Stimulated activated naive B cell treated with anti-CD40 and anti-IgM and Interleukin-4, amounts not matched to agents 10 μg/mL and 1 μg/mL and 100 μg/mL, for 72 hours (primary cell): ENCODE measurements at regions not wholly inside any gene's neighbourhood (a gene's known extent, or its start where the extent isn't known, plus 50 kb on each side); places are given as distances from the start of the nearest gene placed in this dataset.
"Not testable (repeated sequence)": the region's sequence is repeated elsewhere in the genome, so short reads cannot be mapped to it uniquely, and the experiment has no call there.

ENCODE experiments used
- ATAC-seq, 2 donors: fragments of 150-1000 bp; cut with Tn5 transposase; replicated peaks; 2 replicates each; pipeline ENCODE4 v1.10.0; 2021; ENCODE audit warnings: moderate library complexity in 1 of 2
- DNase-seq: peaks from one replicate; pipeline ENCODE4 v3.0.0; 2021
- H3K27ac Mint-ChIP-seq: one replicate; pipeline ENCODE4 v1.8.0; 2022; ENCODE audit warnings: mild to moderate bottlenecking, mixed read lengths
- H3K27me3 Mint-ChIP-seq, 2 donors: one replicate each; pipeline ENCODE4 v1.8.0; 2022; ENCODE audit warnings: mixed read lengths in 2 of 2
- H3K36me3 Mint-ChIP-seq, 2 donors: one replicate each; pipeline ENCODE4 v1.8.0; 2022; ENCODE audit warnings: mixed read lengths in 2 of 2, mild to moderate bottlenecking in 1 of 2
- H3K4me1 Mint-ChIP-seq, 2 donors: one replicate each; pipeline ENCODE4 v1.8.0; 2022; ENCODE audit warnings: mixed read lengths in 2 of 2, mild to moderate bottlenecking in 1 of 2
- H3K4me3 Mint-ChIP-seq, 2 donors: one replicate each; pipeline ENCODE4 v1.8.0; 2022; ENCODE audit warnings: mild to moderate bottlenecking in 2 of 2, mixed read lengths in 2 of 2, moderate library complexity in 1 of 2
- H3K9me3 Mint-ChIP-seq, 2 donors: one replicate each; pipeline ENCODE4 v1.8.0; 2022; ENCODE audit warnings: mixed read lengths in 2 of 2, mild to moderate bottlenecking in 1 of 2

GRCh38 chr2:190742431-190742830 is 93.5 kb downstream of the NAB1 start:
- Mint-ChIP-seq H3K4me3 (no peak overlapping the region), H3K36me3 (no peaks in the 10 kb centered on the region), H3K27me3 (peaks cover 0 to 15% of the 10 kb centered on the region in 2 donors), H3K9me3 (peaks cover 0 to 3% of the 10 kb centered on the region in 2 donors), H3K4me1 (peaks cover 0 to 6% of the 10 kb centered on the region in 2 donors), H3K27ac (no peak overlapping the region)
- DNase-seq: no peak
- no peak for ATAC-seq

GRCh38 chr2:190744041-190744440 is 95.2 kb downstream of the NAB1 start:
- H3K4me3 Mint-ChIP-seq: no peak overlapping the region
- no peaks in the 10 kb centered on the region for H3K36me3 Mint-ChIP-seq
- H3K27ac Mint-ChIP-seq: no peak overlapping the region
- no peak for ATAC-seq
- peaks cover 0 to 3% of the 10 kb centered on the region in 2 donors for H3K9me3 Mint-ChIP-seq
- DNase-seq: no peak
- H3K4me1 Mint-ChIP-seq: peaks cover 0 to 6% of the 10 kb centered on the region in 2 donors
- peaks cover 0 to 15% of the 10 kb centered on the region in 2 donors for H3K27me3 Mint-ChIP-seq

DNA sequence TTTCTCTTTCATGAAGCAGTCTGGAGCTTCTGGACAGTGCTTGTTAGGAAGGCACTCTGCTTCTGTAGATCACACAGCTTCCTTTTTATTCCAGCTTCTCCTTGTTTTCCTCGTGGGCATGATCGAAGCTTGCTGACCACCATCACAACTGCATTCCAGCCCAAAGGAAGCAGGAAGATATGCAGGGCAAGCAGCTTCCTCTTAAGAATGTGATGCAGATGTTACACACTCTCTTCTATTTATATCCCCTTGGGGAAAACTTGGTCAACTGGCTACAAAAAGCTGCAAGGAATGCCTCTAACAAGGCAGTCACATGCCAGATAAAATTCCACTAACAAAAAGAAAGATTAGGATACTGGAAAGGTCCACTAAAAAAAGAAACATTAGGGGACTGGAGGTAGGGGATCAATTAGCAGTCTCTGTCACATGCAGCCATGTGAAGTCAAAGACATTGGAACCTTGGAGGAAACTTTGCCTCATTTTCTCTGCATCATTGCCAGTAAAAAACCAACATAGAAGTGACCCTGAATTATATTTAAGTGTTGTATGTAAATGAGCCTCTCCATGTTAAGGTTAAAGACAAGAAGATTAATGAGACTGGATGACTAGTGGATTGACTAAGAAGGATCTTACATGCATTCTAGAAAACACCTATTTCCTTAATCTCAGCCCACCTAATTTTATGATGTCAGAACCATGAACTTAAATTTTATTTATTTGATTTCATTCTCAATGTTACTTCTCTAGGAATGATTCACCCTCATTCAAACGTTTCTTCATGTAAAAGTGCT is 98.3 kb downstream of the NAB1 start:
- Mint-ChIP-seq H3K9me3 (no peaks in the 10 kb centered on the region), H3K27ac (no peak overlapping the region), H3K4me1 (peaks cover 0 to 6% of the 10 kb centered on the region in 2 donors), H3K4me3 (no peak overlapping the region), H3K27me3 (peaks cover 0 to 11% of the 10 kb centered on the region in 2 donors), H3K36me3 (no peaks in the 10 kb centered on the region)
- DNase-seq (no peak), ATAC-seq (peak in 1 of 2 donors; percentile 41)

DNA sequence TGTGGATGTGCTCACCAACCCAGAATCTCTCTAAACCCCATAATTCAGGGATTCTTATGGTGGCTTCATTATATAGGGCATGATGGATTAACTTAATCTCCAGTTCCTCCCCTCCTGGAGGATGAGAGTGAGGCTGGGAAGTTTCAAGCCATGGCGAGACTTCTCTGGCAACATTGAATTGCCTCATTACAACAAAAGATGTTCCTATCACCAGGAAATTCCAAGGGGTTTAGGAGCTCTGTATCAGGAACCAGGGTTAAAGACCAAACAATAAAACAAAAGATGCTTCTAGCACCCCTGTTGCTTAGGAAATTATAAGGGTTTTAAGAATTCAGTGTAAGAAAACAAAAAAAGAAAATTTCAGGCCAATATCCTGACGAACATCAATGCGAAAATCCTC is 100.1 kb downstream of the NAB1 start:
- peaks cover 0 to 6% of the 10 kb centered on the region in 2 donors for H3K4me1 Mint-ChIP-seq
- DNase-seq: no peak
- no peaks in the 10 kb centered on the region for H3K36me3 Mint-ChIP-seq
- peaks cover 0 to 9% of the 10 kb centered on the region in 2 donors for H3K27me3 Mint-ChIP-seq
- H3K4me3 Mint-ChIP-seq: no peak overlapping the region
- no peak for ATAC-seq
- H3K9me3 Mint-ChIP-seq: peaks cover 0 to 2% of the 10 kb centered on the region in 2 donors
- no peak overlapping the region for H3K27ac Mint-ChIP-seq

GRCh38 chr2:190755772-190756415 is 107.0 kb downstream of the NAB1 start:
- no peak for ATAC-seq
- H3K27me3 Mint-ChIP-seq: peaks cover 0 to 6% of the 10 kb centered on the region in 2 donors
- peaks cover 0 to 3% of the 10 kb centered on the region in 2 donors for H3K36me3 Mint-ChIP-seq
- H3K4me1 Mint-ChIP-seq: peaks cover 2 to 4% of the 10 kb centered on the region in 2 donors
- no peak overlapping the region for H3K27ac Mint-ChIP-seq
- no peak for DNase-seq
- H3K4me3 Mint-ChIP-seq: no peak overlapping the region
- H3K9me3 Mint-ChIP-seq: peaks cover 2 to 4% of the 10 kb centered on the region in 2 donors

GRCh38 chr2:190759749-190760213 is 110.9 kb downstream of the NAB1 start:
- DNase-seq (no peak), ATAC-seq (no peak)
- peaks cover 7 to 10% of the 10 kb centered on the region in 2 donors for H3K27me3 Mint-ChIP-seq
- peaks cover 0 to 4% of the 10 kb centered on the region in 2 donors for H3K9me3 Mint-ChIP-seq
- peaks cover 0 to 3% of the 10 kb centered on the region in 2 donors for H3K36me3 Mint-ChIP-seq
- peaks cover 2 to 4% of the 10 kb centered on the region in 2 donors for H3K4me1 Mint-ChIP-seq
- H3K27ac Mint-ChIP-seq: no peak overlapping the region
- H3K4me3 Mint-ChIP-seq: no peak overlapping the region

GRCh38 chr2:190760353-190761150 is 111.7 kb downstream of the NAB1 start:
- Mint-ChIP-seq H3K27me3 (peaks cover 7 to 10% of the 10 kb centered on the region in 2 donors), H3K4me3 (peak overlapping the region; percentile 66 to 76)
- not testable (repeated sequence) for H3K9me3 Mint-ChIP-seq, H3K27ac Mint-ChIP-seq, ATAC-seq, H3K4me1 Mint-ChIP-seq, H3K36me3 Mint-ChIP-seq, DNase-seq

DNA sequence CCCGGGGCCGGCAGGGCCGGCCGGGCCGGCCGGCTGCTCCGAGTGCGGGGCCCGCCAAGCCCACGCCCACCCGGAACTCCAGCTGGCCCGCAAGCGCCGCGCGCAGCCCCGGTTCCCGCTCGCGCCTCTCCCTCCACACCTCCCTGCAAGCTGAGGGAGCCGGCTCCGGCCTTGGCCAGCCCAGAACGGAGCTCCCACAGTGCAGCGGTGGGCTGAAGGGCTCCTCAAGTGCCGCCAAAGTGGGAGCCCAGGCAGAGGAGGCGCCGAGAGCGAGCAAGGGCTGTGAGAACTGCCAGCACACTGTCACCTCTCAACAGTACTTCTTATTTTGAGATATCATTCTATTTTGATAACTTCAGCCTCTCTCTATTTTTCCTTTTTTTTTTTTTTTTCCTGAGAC is 112.3 kb downstream of the NAB1 start:
- Mint-ChIP-seq H3K4me3 (peak overlapping the region; percentile 56 to 62), H3K27me3 (peaks cover 7 to 10% of the 10 kb centered on the region in 2 donors)
- H3K27ac Mint-ChIP-seq, H3K4me1 Mint-ChIP-seq, ATAC-seq, DNase-seq, H3K9me3 Mint-ChIP-seq, H3K36me3 Mint-ChIP-seq: not testable (repeated sequence)

GRCh38 chr2:190762566-190762965 is 113.7 kb downstream of the NAB1 start:
- peaks cover 0 to 3% of the 10 kb centered on the region in 2 donors for H3K36me3 Mint-ChIP-seq
- ATAC-seq (no peak), DNase-seq (no peak)
- no peak overlapping the region for H3K4me3 Mint-ChIP-seq
- peaks cover 7 to 10% of the 10 kb centered on the region in 2 donors for H3K27me3 Mint-ChIP-seq
- H3K4me1 Mint-ChIP-seq: peaks cover 2 to 4% of the 10 kb centered on the region in 2 donors
- peaks cover 0 to 4% of the 10 kb centered on the region in 2 donors for H3K9me3 Mint-ChIP-seq
- no peak overlapping the region for H3K27ac Mint-ChIP-seq

- Mint-ChIP-seq H3K4me1 (peaks cover 2 to 4% of the 10 kb centered on the region in 2 donors), H3K4me3 (no peak overlapping the region), H3K27ac (no peak overlapping the region)
Observed at GRCh38 chr2:190763100-190763499, 114.2 kb downstream of the NAB1 start.

GRCh38 chr2:190763901-190764514 is 115.1 kb downstream of the NAB1 start:
- Mint-ChIP-seq H3K27me3 (peaks cover 7 to 10% of the 10 kb centered on the region in 2 donors), H3K27ac (no peak overlapping the region), H3K9me3 (peaks cover 0 to 4% of the 10 kb centered on the region in 2 donors), H3K4me3 (no peak overlapping the region), H3K36me3 (peaks cover 0 to 3% of the 10 kb centered on the region in 2 donors), H3K4me1 (peaks cover 2 to 4% of the 10 kb centered on the region in 2 donors)
- DNase-seq (no peak), ATAC-seq (peak in 1 of 2 donors; percentile 27)

More at GRCh38 chr2:190763100-190763499, 114.2 kb downstream of the NAB1 start:
- DNase-seq (no peak), ATAC-seq (no peak)
- H3K36me3 Mint-ChIP-seq: peaks cover 0 to 3% of the 10 kb centered on the region in 2 donors
- peaks cover 0 to 4% of the 10 kb centered on the region in 2 donors for H3K9me3 Mint-ChIP-seq
- peaks cover 7 to 10% of the 10 kb centered on the region in 2 donors for H3K27me3 Mint-ChIP-seq

DNA sequence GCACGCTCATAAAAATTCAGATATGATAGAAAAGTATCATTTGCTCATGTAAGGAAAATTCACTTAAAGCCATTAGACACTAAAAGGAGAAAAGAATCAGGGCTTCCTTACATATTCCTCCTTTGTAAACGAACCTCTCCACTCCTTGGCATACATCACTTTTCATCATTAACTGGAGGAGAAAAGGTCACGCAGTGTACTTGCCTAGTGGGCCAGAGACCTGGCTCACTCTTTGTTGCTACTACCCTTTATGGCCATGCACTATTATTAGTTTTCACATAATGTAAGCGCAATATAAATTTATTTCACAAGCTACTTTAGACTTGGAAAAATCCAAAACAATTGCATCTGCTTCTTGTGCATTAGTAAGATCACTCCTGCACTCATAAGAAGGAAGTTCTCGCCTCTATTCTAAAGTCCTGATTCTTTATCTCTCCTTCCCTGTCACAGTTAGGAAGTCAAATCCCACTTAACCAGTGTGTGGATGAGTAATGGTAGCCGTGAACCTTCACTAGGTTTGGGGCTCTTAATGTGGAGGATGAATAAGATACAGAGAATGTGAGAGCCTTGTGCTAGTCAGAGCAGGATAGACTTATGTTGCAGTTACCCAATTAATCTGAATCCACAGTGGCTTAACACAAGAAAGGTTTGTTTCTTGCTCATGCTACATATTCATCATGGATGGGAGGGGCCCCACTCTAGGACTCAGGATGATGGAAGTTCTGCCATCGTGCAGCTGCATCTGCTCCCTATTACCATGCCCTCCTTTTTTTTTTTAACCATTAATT is 115.0 kb upstream of the GLS start:
- Mint-ChIP-seq H3K4me1 (peaks cover 2 to 3% of the 10 kb centered on the region in 2 donors), H3K27ac (no peak overlapping the region), H3K4me3 (no peak overlapping the region), H3K36me3 (no peaks in the 10 kb centered on the region), H3K27me3 (peaks cover 4 to 7% of the 10 kb centered on the region in 2 donors), H3K9me3 (no peaks in the 10 kb centered on the region)
- ATAC-seq (no peak), DNase-seq (no peak)

DNA sequence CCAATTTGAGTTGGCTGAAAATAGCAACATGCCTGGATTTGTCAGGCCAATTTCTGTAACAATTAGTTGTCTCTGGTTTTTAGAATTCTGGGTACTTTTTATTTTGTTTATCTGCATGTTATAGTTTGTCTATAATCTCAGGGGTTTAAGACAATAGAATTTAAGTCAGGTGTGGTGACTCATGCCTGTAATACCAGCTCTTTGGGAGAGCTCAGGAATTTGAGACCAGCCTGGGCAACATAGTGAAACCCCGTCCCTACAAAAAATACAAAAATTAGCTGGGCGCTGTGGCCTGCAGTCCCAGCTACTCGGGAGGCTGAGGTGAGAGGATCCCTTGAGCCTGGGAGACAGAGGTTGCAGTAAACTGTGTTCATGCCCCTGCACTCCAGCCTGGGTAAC is 114.4 kb upstream of the GLS start:
- Mint-ChIP-seq H3K4me3 (no peak overlapping the region), H3K27ac (no peak overlapping the region), H3K4me1 (no peaks in the 10 kb centered on the region), H3K36me3 (no peaks in the 10 kb centered on the region), H3K9me3 (no peaks in the 10 kb centered on the region), H3K27me3 (peaks cover 4 to 7% of the 10 kb centered on the region in 2 donors)
- ATAC-seq: no peak
- DNase-seq: no peak
